ENCODE measurements at regions not wholly inside any gene's neighbourhood (a gene's known extent, or its start where the extent isn't known, plus 50 kb on each side); places are given as distances from the start of the nearest gene placed in this dataset.

DNA sequence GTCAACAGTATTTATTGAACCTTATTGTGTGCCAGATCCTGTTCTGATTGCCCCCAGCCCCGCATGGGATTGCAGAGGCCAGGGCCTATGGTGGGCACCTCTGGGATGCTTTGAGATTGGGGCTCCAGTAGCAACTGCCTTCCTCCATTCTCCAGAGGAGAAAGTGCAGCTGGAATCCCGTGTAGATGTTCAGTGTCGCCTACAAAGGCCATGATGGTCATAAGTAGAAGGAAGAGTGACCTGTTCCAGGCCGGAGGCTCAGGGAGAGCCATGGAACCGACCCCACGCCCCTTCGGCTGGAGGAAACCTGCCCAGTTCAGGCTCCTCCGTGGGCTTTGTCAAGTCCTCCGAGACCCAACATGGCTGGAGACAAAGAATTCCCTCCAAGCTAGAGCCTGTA, 287.5 kb downstream of the FBXW7 start:
- Mint-ChIP-seq H3K4me3 (no peak overlapping the region), H3K27ac (peak overlapping the region in 1 of 10 donors; percentile 53), H3K36me3 (peaks cover 0 to 2% (median 0%) of the 10 kb centered on the region in 3 donors), H3K27me3 (no peaks in the 10 kb centered on the region), H3K4me1 (peaks cover 23 to 53% (median 34%) of the 10 kb centered on the region in 4 donors), H3K9me3 (peaks cover 0 to 2% (median 0%) of the 10 kb centered on the region in 9 donors)
- POLR2A ChIA-PET, result interaction anchor here (2.7 kb wide), 1 partner anchor 9 kb away, joined by 15 read pairs; no protein-coding TSS in a partner anchor
- ATAC-seq (no peak), DNase-seq (no peak)

DNA sequence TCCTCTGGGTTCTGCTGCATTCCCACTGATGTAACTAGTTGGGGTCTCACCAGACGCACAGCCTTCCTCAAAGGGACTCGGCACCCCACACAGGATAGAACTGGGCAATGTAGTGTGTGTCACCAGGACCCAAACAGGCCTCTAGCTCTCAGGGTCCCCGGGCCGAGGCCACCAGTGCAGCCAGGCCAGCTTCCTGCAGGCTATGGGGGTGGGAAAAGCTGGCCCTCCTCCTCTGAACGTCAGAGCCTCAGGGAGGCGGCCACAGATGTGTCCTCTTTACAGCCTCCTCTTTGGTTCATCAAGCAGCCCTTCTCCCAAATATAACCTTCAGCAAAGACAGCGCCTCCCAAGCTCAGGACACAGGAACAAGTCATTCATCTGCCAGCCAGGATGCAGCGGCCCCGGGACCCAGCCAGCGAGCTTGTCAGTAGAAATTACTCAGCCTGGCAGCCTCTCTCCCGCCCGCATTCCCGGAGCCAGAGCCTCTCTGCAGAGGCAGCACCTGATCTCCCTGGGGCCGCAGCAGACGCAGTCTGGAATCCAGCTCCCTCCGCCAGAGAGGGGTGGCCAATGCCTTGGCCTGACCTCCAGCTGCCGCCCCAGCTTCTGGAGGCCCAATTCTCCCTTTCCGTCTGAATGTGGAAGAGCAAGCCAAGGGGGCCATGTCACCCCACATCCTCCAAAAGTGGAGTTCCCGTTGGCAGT, 288.5 kb downstream of the FBXW7 start:
- H3K4me3 Mint-ChIP-seq, result peak overlapping the region in 2 of 10 donors; percentile 20 to 43
- no peaks in the 10 kb centered on the region for H3K27me3 Mint-ChIP-seq
- H3K36me3 Mint-ChIP-seq, result peaks cover 0 to 2% (median 0%) of the 10 kb centered on the region in 3 donors
- H3K9me3 Mint-ChIP-seq, result no peaks in the 10 kb centered on the region
- ATAC-seq, result no peak
- H3K27ac Mint-ChIP-seq, result peak overlapping the region in 7 of 10 donors; percentile 19 to 85 (median 62)
- peaks cover 26 to 56% (median 37%) of the 10 kb centered on the region in 4 donors for H3K4me1 Mint-ChIP-seq
- no peak for DNase-seq
- POLR2A ChIA-PET, result interaction anchor here (0.5 to 2.7 kb wide), 6 partner anchors 8 to 146 kb away, joined by 3 to 15 read pairs (median 7); no protein-coding TSS in a partner anchor

DNA sequence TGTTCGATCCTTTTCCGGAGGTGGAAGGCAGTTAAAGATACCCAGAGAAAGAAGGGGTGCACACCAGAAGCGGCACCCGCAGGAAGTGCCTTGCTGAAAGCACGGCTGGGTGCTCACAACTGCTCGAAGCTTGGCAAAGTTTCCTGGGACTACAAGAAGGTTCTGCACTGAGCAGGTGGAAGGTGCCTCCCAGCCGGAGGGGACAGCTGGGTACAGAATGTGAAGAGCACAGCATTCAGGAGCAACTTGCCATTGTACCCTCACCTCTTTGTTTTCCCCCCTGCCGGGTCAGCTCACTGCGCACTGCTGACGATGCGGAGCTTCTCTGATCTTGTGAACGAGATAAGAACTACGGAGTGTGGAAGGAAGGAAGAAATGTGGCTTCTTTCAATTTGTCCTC, 289.2 kb downstream of the FBXW7 start:
- H3K9me3 Mint-ChIP-seq, result no peaks in the 10 kb centered on the region
- no peaks in the 10 kb centered on the region for H3K27me3 Mint-ChIP-seq
- ATAC-seq, result peak; percentile 79 to 82
- POLR2A ChIA-PET, result interaction anchor here (0.5 to 2.7 kb wide), 7 partner anchors 9 to 145 kb away, joined by 3 to 15 read pairs (median 3); no protein-coding TSS in a partner anchor
- peak overlapping the region; percentile 77 to 96 (median 86) for H3K27ac Mint-ChIP-seq
- DNase-seq, result peak in 4 of 10 donors; percentile 8 to 48 (median 36)
- H3K4me3 Mint-ChIP-seq, result peak overlapping the region; percentile 46 to 83 (median 79)
- peaks cover 26 to 55% (median 35%) of the 10 kb centered on the region in 4 donors for H3K4me1 Mint-ChIP-seq
- H3K36me3 Mint-ChIP-seq, result peaks cover 0 to 2% (median 0%) of the 10 kb centered on the region in 3 donors

DNA sequence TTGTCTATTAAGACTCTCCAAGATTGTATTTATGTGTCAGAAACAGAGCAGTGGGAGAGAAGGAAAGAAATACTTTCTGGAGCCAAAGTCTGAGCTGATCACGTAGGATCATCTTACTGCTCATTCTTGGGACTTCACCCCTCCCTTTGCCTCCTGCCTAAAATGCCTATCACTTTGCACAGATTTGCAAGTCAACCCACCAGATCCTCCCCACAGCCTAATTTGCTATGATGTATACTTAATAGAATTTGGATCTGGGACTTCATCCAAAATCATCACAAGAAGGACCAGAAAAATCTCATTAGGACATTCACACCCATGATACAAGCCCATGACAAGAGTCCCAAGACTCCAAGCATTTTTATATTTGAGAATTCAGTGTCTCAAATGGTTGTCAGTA, 290.2 kb downstream of the FBXW7 start:
- peaks cover 26 to 55% (median 35%) of the 10 kb centered on the region in 4 donors for H3K4me1 Mint-ChIP-seq
- ATAC-seq, result no peak

GRCh38 chr4:152244659-152245058, 291.2 kb downstream of the FBXW7 start:
- ATAC-seq (no peak), DNase-seq (no peak)
- Mint-ChIP-seq H3K4me3 (peak overlapping the region in 2 of 10 donors; percentile 31 to 52), H3K27me3 (no peaks in the 10 kb centered on the region), H3K36me3 (peaks cover 0 to 2% (median 0%) of the 10 kb centered on the region in 3 donors), H3K9me3 (no peaks in the 10 kb centered on the region), H3K4me1 (peaks cover 26 to 55% (median 35%) of the 10 kb centered on the region in 4 donors), H3K27ac (peak overlapping the region in 5 of 10 donors; percentile 22 to 77 (median 68))
- POLR2A ChIA-PET, result no interaction called here

More for the DNA sequence above, 290.2 kb downstream of the FBXW7 start:
- no peaks in the 10 kb centered on the region for H3K27me3 Mint-ChIP-seq
- no peak for DNase-seq
- peak overlapping the region in 3 of 10 donors; percentile 8 to 96 (median 29) for H3K27ac Mint-ChIP-seq
- no peaks in the 10 kb centered on the region for H3K9me3 Mint-ChIP-seq
- peaks cover 0 to 2% (median 0%) of the 10 kb centered on the region in 3 donors for H3K36me3 Mint-ChIP-seq
- POLR2A ChIA-PET, result interaction anchor here (1.6 kb wide), 1 partner anchor 144 kb away, joined by 11 read pairs; no protein-coding TSS in a partner anchor
- H3K4me3 Mint-ChIP-seq, result no peak overlapping the region

GRCh38 chr4:152243896-152244595, 291.8 kb downstream of the FBXW7 start:
- DNase-seq (no peak), ATAC-seq (peak in 1 of 2 donors; percentile 41)
- H3K27me3 Mint-ChIP-seq, result no peaks in the 10 kb centered on the region
- peaks cover 26 to 53% (median 35%) of the 10 kb centered on the region in 4 donors for H3K4me1 Mint-ChIP-seq
- H3K4me3 Mint-ChIP-seq, result peak overlapping the region in 8 of 10 donors; percentile 2 to 67 (median 50)
- no peaks in the 10 kb centered on the region for H3K36me3 Mint-ChIP-seq
- POLR2A ChIA-PET, result no interaction called here
- peak overlapping the region in 8 of 10 donors; percentile 8 to 77 (median 39) for H3K27ac Mint-ChIP-seq
- H3K9me3 Mint-ChIP-seq, result peaks cover 0 to 4% (median 0%) of the 10 kb centered on the region in 9 donors

DNA sequence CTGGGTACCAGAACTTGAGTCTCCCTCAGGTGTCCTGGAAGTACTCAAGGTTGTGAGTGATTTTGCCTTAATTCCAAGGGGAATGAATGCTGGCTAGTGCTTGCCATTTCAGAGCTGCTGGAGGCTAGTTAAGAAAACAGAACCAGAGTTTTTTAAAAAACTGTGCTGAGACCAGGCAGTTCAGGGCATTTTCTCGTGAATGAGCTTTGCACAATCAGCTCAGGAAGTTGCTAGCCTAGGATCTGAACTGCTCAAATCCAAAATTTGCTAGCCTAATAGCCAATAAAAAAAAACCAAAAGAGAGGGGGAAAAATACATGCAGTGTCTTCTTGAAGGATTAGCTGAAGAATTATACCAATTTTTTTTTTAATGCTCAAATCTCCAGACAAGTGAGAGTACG, 292.7 kb downstream of the FBXW7 start:
- POLR2A ChIA-PET, result interaction anchor here (0.7 to 0.8 kb wide), 2 partner anchors 142 to 897 kb away, joined by 4 read pairs; no protein-coding TSS in a partner anchor
- H3K4me1 Mint-ChIP-seq, result peaks cover 26 to 45% (median 35%) of the 10 kb centered on the region in 4 donors
- H3K27me3 Mint-ChIP-seq, result no peaks in the 10 kb centered on the region
- peaks cover 0 to 9% (median 0%) of the 10 kb centered on the region in 9 donors for H3K9me3 Mint-ChIP-seq
- ATAC-seq, result no peak
- H3K27ac Mint-ChIP-seq, result peak overlapping the region in 7 of 10 donors; percentile 3 to 67 (median 48)
- H3K4me3 Mint-ChIP-seq, result peak overlapping the region in 3 of 10 donors; percentile 19 to 40 (median 31)
- H3K36me3 Mint-ChIP-seq, result no peaks in the 10 kb centered on the region
- no peak for DNase-seq

DNA sequence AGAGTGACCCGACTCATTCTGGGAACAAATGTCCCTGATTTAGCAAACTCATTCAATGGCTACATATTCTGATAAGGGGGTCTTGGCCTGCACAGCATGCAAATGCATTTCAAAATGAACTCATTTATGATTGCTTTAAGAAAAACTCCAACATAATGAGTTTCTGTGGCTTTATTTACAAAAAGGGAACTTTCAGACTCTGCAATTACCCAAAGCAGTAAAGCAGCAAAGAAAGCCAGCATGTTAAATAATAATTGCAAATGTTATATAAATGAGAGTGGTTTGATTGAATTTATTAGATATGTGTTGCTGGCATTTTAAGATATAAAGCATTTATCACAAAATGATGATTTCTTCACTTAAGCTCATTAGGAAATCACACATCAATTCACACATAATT, 295.7 kb downstream of the FBXW7 start:
- Mint-ChIP-seq H3K9me3 (peaks cover 0 to 9% (median 0%) of the 10 kb centered on the region in 9 donors), H3K4me3 (no peak overlapping the region), H3K27me3 (no peaks in the 10 kb centered on the region), H3K36me3 (no peaks in the 10 kb centered on the region), H3K4me1 (peaks cover 16 to 24% (median 19%) of the 10 kb centered on the region in 4 donors), H3K27ac (no peak overlapping the region)
- POLR2A ChIA-PET, result interaction anchor here (1.0 kb wide), 1 partner anchor 100 kb away, joined by 4 read pairs; no protein-coding TSS in a partner anchor
- ATAC-seq (no peak), DNase-seq (no peak)

- H3K4me1 Mint-ChIP-seq, result peaks cover 10 to 16% (median 13%) of the 10 kb centered on the region in 4 donors
- no peak for ATAC-seq
- H3K9me3 Mint-ChIP-seq, result peaks cover 0 to 9% (median 0%) of the 10 kb centered on the region in 9 donors
- POLR2A ChIA-PET, result no interaction called here
- peak overlapping the region in 1 of 10 donors; percentile 9 for H3K27ac Mint-ChIP-seq
- H3K36me3 Mint-ChIP-seq, result no peaks in the 10 kb centered on the region
- DNase-seq, result no peak
- no peaks in the 10 kb centered on the region for H3K27me3 Mint-ChIP-seq
- no peak overlapping the region for H3K4me3 Mint-ChIP-seq
Measured at GRCh38 chr4:152239216-152239615, 296.7 kb downstream of the FBXW7 start.

DNA sequence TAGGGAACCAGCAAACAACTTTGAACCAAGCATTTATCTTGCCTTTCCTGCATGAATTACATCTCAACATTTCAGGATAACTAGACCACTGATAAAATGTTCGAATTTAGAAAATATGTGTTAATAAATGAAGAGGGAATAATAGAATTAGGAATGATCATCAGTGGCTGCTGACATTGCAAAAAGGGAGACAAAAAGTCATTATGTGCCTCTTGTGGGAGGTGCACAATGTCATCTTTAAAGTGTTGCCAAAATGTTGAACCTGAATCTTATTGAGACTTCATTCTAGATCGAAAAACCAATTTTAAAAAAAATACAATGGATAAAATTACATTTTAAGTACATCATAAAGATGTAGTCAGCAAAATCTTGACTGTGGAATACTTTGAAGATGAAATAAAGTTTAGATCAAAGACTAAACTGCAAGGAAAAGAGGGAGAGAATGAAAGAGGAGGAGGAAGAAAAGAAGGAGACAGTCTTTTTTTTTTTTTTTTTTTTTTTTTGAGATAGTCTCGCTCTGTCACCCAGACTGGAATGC, 299.3 kb downstream of the FBXW7 start:
- Mint-ChIP-seq H3K27ac (no peak overlapping the region), H3K4me3 (no peak overlapping the region), H3K27me3 (no peaks in the 10 kb centered on the region), H3K36me3 (no peaks in the 10 kb centered on the region), H3K4me1 (peaks cover 0 to 3% (median 1%) of the 10 kb centered on the region in 4 donors), H3K9me3 (peaks cover 0 to 9% (median 0%) of the 10 kb centered on the region in 9 donors)
- POLR2A ChIA-PET, result no interaction called here
- no peak for DNase-seq
- ATAC-seq, result no peak

GRCh38 chr4:152235718-152236117, 300.2 kb downstream of the FBXW7 start:
- H3K9me3 Mint-ChIP-seq, result peaks cover 0 to 9% (median 0%) of the 10 kb centered on the region in 9 donors
- POLR2A ChIA-PET, result no interaction called here

GRCh38 chr4:152234571-152234970, 301.3 kb downstream of the FBXW7 start:
- H3K4me3 Mint-ChIP-seq, result no peak overlapping the region
- H3K27ac Mint-ChIP-seq, result no peak overlapping the region
- ATAC-seq, result no peak
- no peaks in the 10 kb centered on the region for H3K27me3 Mint-ChIP-seq
- no peak for DNase-seq
- POLR2A ChIA-PET, result interaction anchor here (0.6 kb wide), 2 partner anchors 18 to 154 kb away, joined by 3 to 4 read pairs; no protein-coding TSS in a partner anchor
- H3K9me3 Mint-ChIP-seq, result peaks cover 0 to 9% (median 0%) of the 10 kb centered on the region in 9 donors
- peaks cover 0 to 7% (median 4%) of the 10 kb centered on the region in 4 donors for H3K4me1 Mint-ChIP-seq
- H3K36me3 Mint-ChIP-seq, result no peaks in the 10 kb centered on the region

More at GRCh38 chr4:152235718-152236117, 300.2 kb downstream of the FBXW7 start:
- Mint-ChIP-seq H3K27me3 (no peaks in the 10 kb centered on the region), H3K36me3 (no peaks in the 10 kb centered on the region), H3K4me1 (peaks cover 0 to 5% (median 2%) of the 10 kb centered on the region in 4 donors), H3K27ac (no peak overlapping the region), H3K4me3 (no peak overlapping the region)
- ATAC-seq (no peak), DNase-seq (no peak)
